Epithelial cell of esophagus (primary cell): ENCODE measurements at regions not wholly inside any gene's neighbourhood (a gene's known extent, or its start where the extent isn't known, plus 50 kb on each side); places are given as distances from the start of the nearest gene placed in this dataset.
"Not testable (repeated sequence)": the region's sequence is repeated elsewhere in the genome, so short reads cannot be mapped to it uniquely, and the experiment has no call there.

ENCODE experiments used
- DNase-seq: peaks from one replicate; pipeline ENCODE4 v3.0.0; 2010; ENCODE audit warnings: low read depth
- H3K4me3 ChIP-seq: 2 replicates; pipeline ENCODE4 v1.5.1; 2011; ENCODE audit warnings: mild to moderate bottlenecking, low read length, control low read depth
- CTCF ChIP-seq: IDR thresholded peaks from 2 replicates; pipeline ENCODE4 v1.5.1; 2011; ENCODE audit warnings: low read depth, mild to moderate bottlenecking, low read length, control low read depth, inconsistent platforms; ENCODE audit not compliant: insufficient read depth; ENCODE audit errors: missing control alignments

- no peak for TF ChIP-seq CTCF
- DNase-seq = no peak
- H3K4me3 ChIP-seq = no peak overlapping the region
These were observed 492.0 kb downstream of the PCDH11X start for GRCh38 chrX:92270936-92271855.

GRCh38 chrX:92278556-92278955 is 499.4 kb downstream of the PCDH11X start:
- not testable (repeated sequence) for DNase-seq

GRCh38 chrX:92280347-92280746 is 501.2 kb downstream of the PCDH11X start:
- not testable (repeated sequence) for DNase-seq, H3K4me3 ChIP-seq

More at GRCh38 chrX:92278556-92278955, 499.4 kb downstream of the PCDH11X start:
- not testable (repeated sequence) for H3K4me3 ChIP-seq

- H3K4me3 ChIP-seq = no peak overlapping the region
- TF ChIP-seq CTCF = no peak
- no peak for DNase-seq
These were observed 504.1 kb downstream of the PCDH11X start for GRCh38 chrX:92283308-92283707.

GRCh38 chrX:92298067-92298466 is 518.9 kb downstream of the PCDH11X start:
- not testable (repeated sequence) for H3K4me3 ChIP-seq
- DNase-seq = peak; percentile 0

GRCh38 chrX:92333194-92333593 is 554.0 kb downstream of the PCDH11X start:
- DNase-seq = peak; percentile 0
- H3K4me3 ChIP-seq = not testable (repeated sequence)

GRCh38 chrX:92351065-92351464 is 571.9 kb downstream of the PCDH11X start:
- not testable (repeated sequence) for H3K4me3 ChIP-seq, DNase-seq

GRCh38 chrX:92351511-92351910 is 572.3 kb downstream of the PCDH11X start:
- no peak for TF ChIP-seq CTCF
- H3K4me3 ChIP-seq = no peak overlapping the region
- no peak for DNase-seq
